Omental fat pad (tissue), 3 donors: ENCODE measurements at regions not wholly inside any gene's neighbourhood (a gene's known extent, or its start where the extent isn't known, plus 50 kb on each side); places are given as distances from the start of the nearest gene placed in this dataset.

ENCODE experiments used
- ATAC-seq: fragments of 150-250 bp; one replicate; pipeline ENCODE4 v1.9.1; 2016; ENCODE audit warnings: mild to moderate bottlenecking, moderate library complexity; ENCODE audit not compliant: low FRiP score
- DNase-seq: peaks from one replicate; pipeline ENCODE4 v3.0.0-alpha.2; 2019; ENCODE audit warnings: low spot score
- CTCF ChIP-seq, 3 donors: fragments of 450-650 bp; IDR thresholded peaks; one replicate each; pipeline ENCODE4 v1.5.1; 2016 to 2017; ENCODE audit warnings: antibody characterized with exemption in 3 of 3, mild to moderate bottlenecking in 3 of 3, moderate library complexity in 2 of 3

DNA sequence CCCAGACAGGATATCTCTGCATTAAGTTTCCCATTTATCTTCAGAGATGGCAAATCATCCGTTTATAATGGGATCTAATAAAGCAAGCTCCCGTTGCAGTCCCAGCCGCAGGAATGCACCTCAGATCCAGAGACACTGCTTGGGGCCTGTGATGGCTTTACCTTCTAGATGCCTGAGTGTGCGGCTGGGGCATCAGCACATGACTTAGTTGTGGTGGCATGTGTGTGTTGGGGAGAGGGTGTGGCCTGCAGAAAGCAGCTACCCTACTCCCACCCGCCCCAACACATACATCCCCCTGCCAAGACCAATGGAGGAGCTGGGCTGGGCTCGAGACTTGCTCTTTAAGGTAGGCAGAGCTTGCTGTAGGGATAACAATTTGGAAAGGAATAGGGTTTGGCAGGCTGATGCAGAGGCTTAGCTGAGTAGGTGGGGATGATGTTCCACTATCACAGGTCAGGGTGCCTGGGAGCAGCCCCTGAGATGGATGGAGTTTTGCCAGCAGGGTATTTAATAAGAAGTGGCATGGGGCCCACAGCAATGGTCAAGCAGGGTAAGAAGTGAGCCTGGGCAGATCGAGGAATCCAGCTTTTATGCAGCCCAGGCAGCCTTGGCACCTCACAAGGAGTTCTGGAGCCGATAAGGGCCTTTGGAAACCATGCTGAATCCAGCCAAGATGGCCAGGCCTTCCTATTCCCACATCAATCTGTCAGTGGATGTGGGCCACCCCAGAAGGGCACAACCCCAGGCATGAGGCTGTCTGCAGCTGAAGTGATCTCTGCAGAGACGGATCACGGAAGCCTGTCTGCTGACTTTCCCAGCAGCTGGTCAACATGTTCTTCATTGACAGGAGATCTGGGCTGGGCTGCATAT lies 601.3 kb downstream of the BUD13 start:
- DNase-seq (no peak), ATAC-seq (no peak)
- no peak for TF ChIP-seq CTCF (IDR thresholded peaks at IDR 0.05)

- no peak for ATAC-seq
- no peak for DNase-seq
- no peak for TF ChIP-seq CTCF (IDR thresholded peaks at IDR 0.05)
Observed at GRCh38 chr11:116170526-116171120, 602.2 kb downstream of the BUD13 start.

DNA sequence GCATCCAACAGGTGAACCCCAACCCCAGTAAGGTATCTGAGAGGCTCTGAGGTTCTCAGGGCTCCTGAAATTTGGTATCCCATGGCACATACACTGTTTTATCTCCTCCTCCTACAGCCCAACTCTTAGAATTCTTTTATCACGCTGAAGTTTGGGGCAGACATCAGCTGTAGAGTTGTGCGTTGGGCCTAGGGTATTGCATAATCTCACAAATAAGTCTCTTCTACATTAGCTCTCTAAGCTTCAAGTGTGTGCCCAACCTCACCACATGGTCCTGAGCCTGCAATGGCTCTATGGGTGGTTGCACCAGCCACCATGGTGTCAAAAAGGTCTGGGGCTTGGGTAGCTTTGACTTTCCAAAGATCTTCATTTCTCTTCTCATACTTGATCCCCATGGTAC lies 603.0 kb downstream of the BUD13 start:
- DNase-seq: no peak
- ATAC-seq: no peak
- no peak for TF ChIP-seq CTCF (IDR thresholded peaks at IDR 0.05)

GRCh38 chr11:116168459-116168787 lies 604.4 kb downstream of the BUD13 start:
- no peak for ATAC-seq
- no peak for TF ChIP-seq CTCF (IDR thresholded peaks at IDR 0.05)

GRCh38 chr11:116167706-116168458 lies 604.9 kb downstream of the BUD13 start:
- no peak for ATAC-seq
- DNase-seq: no peak
- TF ChIP-seq CTCF (IDR thresholded peaks at IDR 0.05): no peak

More at GRCh38 chr11:116168459-116168787, 604.4 kb downstream of the BUD13 start:
- no peak for DNase-seq

DNA sequence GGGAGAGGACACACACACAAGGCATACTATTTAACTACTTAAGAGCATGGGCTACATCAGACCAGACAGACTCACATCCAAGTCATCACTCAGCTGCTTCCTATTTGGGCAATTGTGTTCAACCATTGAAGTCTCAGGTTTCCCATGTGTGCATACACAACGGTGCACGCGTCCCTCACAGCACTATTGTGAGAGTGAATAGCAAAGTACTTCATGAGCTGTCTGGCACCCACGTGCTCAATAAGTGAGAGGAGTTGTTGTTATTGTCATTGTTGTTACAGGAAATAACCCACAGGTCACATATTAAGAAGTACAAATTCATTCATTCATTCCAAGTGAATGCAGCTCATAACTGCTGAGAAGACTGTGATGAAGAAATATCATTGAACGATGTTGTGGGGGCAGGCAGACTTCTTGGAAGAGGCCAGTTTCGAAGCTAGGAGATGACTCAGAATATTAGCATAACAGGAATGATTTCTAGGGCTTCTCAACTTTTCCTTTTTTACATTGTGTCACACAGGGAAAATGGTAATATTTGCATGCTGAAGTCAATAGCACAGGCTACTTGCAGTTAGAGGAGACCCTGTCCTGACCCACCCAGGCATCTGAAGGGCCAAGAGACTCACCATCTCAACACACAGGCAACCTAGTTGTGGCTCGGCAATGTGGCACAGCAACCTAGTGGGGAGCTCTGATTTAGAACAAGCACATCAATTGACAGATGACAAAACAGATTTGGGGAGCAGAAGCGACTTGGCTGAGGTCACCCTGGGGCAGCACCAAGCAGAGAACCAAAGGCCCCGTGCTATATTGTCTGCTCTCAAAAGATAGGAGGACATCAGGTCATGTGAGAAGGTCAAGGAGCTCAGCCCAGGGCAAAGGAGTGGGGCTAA lies 606.0 kb downstream of the BUD13 start:
- DNase-seq (no peak), ATAC-seq (no peak)
- TF ChIP-seq CTCF (IDR thresholded peaks at IDR 0.05): no peak
